HepG2 (cell line): ENCODE measurements at regions not wholly inside any gene's neighbourhood (a gene's known extent, or its start where the extent isn't known, plus 50 kb on each side); places are given as distances from the start of the nearest gene placed in this dataset.

ENCODE experiments used
- ATAC-seq: fragments of 200-7000 bp; cut with Tn5 transposase; 3 replicates; pipeline ENCODE4 v1.9.1; 2020; ENCODE audit warnings: mild to moderate bottlenecking, moderate library complexity
- BruUV-seq: library from RNA; stranded (reverse); fragments of 400-500 nt; replicated peaks from 2 replicates; lab custom pipeline; 2021; lab: Mats Ljungman, UMichigan
- CTCF ChIA-PET: fragments of 300-600 bp; formaldehyde crosslinking; extraction: SDS; loops from one replicate; lab custom pipeline; 2021; ENCODE audit warnings: low total read pairs, inconsistent platforms, low intra/inter-chr PET ratio; lab: Yijun Ruan, JAX
- POLR2A ChIA-PET: fragments of 350-600 bp; sonication (Branson Sonifier 250); formaldehyde crosslinking; loops from one replicate; lab custom pipeline; 2020; ENCODE audit warnings: antibody characterized with exemption, inconsistent platforms; lab: Yijun Ruan, JAX
- DNase-seq: peaks from one replicate; pipeline ENCODE4 v3.0.0-alpha.2; 2015; ENCODE audit warnings: low spot score
- FAIRE-seq: peaks from 3 replicates; lab custom pipeline; 2011; peaks lifted over from hg19 to GRCh38; lab: Jason Lieb, UNC
- H2AFZ ChIP-seq: one replicate; pipeline ENCODE4 v1.6.1; 2011; ENCODE audit warnings: low read length, inconsistent platforms
- H3K27ac ChIP-seq: fragments of 300-600 bp; 3 replicates; pipeline ENCODE4 v1.8.0; 2011; ENCODE audit warnings: mixed run types, mild to moderate bottlenecking, mixed read lengths, low read length, inconsistent platforms; ENCODE audit not compliant: insufficient read depth; ENCODE audit errors: extremely low read length
- H3K27me3 ChIP-seq, 2 experiments: fragments of 200-600 bp in 1 of 2; 2 replicates in 1 of 2; 3 replicates in 1 of 2; pipeline versions ENCODE4 v1.6.0 to v1.8.0; 2011; ENCODE audit warnings: low read length in 2 of 2, mild to moderate bottlenecking in 2 of 2, moderate library complexity in 2 of 2, inconsistent platforms in 1 of 2; ENCODE audit not compliant: insufficient read depth in 2 of 2, control insufficient read depth in 1 of 2
- H3K36me3 ChIP-seq, 2 experiments: fragments of 200-600 bp in 1 of 2; replicated peaks in 1 of 2; 2 replicates in 1 of 2; 3 replicates in 1 of 2; pipeline versions ENCODE4 v1.5.1 to v1.8.0; 2011; ENCODE audit warnings: low read length in 2 of 2, inconsistent platforms in 1 of 2; ENCODE audit not compliant: insufficient read depth in 2 of 2, control insufficient read depth in 1 of 2
- H3K4me1 ChIP-seq: 2 replicates; pipeline ENCODE4 v1.5.1; 2012; ENCODE audit warnings: low read length, inconsistent platforms; ENCODE audit not compliant: insufficient read depth
- H3K4me2 ChIP-seq: 2 replicates; pipeline ENCODE4 v1.6.0; 2011; ENCODE audit warnings: low read depth, low read length, inconsistent platforms
- H3K4me3 ChIP-seq, 3 experiments: fragments of 200-600 bp in 1 of 3; sonication (generic), shearing (Covaris generic) in 1 of 3; replicated peaks in 1 of 3; 2 replicates each; pipeline ENCODE4 v1.5.1; 2011 to 2016; ENCODE audit warnings: low read length in 3 of 3, inconsistent platforms in 2 of 3, low read depth in 2 of 3, mild to moderate bottlenecking in 2 of 3, control low read depth in 1 of 3, mixed read lengths in 1 of 3; ENCODE audit not compliant: insufficient read depth in 1 of 3
- H3K79me2 ChIP-seq: one replicate; pipeline ENCODE4 v1.6.1; 2011; ENCODE audit warnings: low read length, inconsistent platforms; ENCODE audit not compliant: insufficient read depth
- H3K9ac ChIP-seq: 2 replicates; pipeline ENCODE4 v1.6.0; 2011; ENCODE audit warnings: mild to moderate bottlenecking, low read depth, low read length, inconsistent platforms; ENCODE audit not compliant: insufficient read depth
- H3K9me3 ChIP-seq: 2 replicates; pipeline ENCODE4 v1.5.1; 2012; ENCODE audit warnings: mild to moderate bottlenecking, low read length
- H4K20me1 ChIP-seq: 2 replicates; pipeline ENCODE4 v1.6.0; 2011; ENCODE audit warnings: inconsistent platforms, mild to moderate bottlenecking, low read length, moderate library complexity; ENCODE audit not compliant: insufficient read depth
- PPARG ChIP-seq: conservative IDR thresholded peaks from 2 replicates; pipeline ENCODE4 v1.6.1; 2016; ENCODE audit warnings: missing biosample characterization, missing genetic modification reagents
- ZNF256 ChIP-seq: sonication (generic); formaldehyde crosslinking; conservative IDR thresholded peaks from 2 replicates; pipeline ENCODE4 v1.4.0; 2020; ENCODE audit warnings: missing genetic modification reagents
- ZNF720 ChIP-seq: sonication (generic); formaldehyde crosslinking; IDR thresholded peaks from 2 replicates; pipeline ENCODE4 v1.4.0; 2020; ENCODE audit warnings: missing genetic modification reagents
- WGBS: methylation state at CpG from one replicate; pipeline ENCODE4 v1.1.6; 2017; ENCODE audit warnings: low lambda C conversion rate; 5-methylcytosine and 5-hydroxymethylcytosine counted together
- in situ Hi-C: cut with HindIII; loops from 2 replicates; pipeline ENCODE4 v1.10.0; 2017; ENCODE audit warnings: low pct_unique_long_range_greater_than_20kb; ENCODE audit not compliant: extremely low pct_ligation_motif_present
- intact Hi-C: fragments of 100-400 bp; cut with micrococcal nuclease; formaldehyde crosslinking; loops from one replicate; pipeline ENCODE4 v1.10.0; 2022; ENCODE audit not compliant: unreplicated experiment

DNA sequence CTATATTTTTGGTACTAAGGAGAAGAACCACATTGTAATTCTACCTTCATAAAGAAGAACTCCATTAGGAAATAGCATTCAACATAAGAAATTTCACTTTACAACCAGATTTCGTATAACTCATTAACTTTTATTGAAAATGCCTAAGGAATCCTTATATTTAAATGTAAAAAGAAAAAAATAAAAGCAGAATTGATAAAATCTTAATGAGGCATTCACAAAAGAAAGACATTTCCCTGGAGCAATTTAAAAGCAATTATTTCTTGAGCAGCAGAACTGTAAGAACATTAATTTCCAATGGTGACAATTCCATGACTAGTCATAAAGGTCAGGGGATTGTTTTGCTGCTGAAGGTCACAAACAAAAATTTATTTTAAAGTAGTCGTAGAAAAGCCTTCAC, 1192.8 kb upstream of the TMEM132C start:
- DNase-seq (no peak), FAIRE-seq (no peak), ATAC-seq (no peak)
- H3K4me2 ChIP-seq, result no peak overlapping the region
- H3K27ac ChIP-seq, result no peak overlapping the region
- POLR2A ChIA-PET, result no interaction called here
- TF ChIP-seq ZNF256 (CRISPR knock-in tag) (no peak), ZNF720 (no peak)
- H3K9me3 ChIP-seq, result peaks cover 6% of the 10 kb centered on the region; the same call in 1 of the 2 replicates
- H4K20me1 ChIP-seq, result no peaks in the 10 kb centered on the region
- no peak overlapping the region for H3K9ac ChIP-seq
- H3K36me3 ChIP-seq, result no peaks in the 10 kb centered on the region
- in situ Hi-C loops, result no loop called here
- WGBS, result 2% methylated on average over 2 of the region's 2 CpGs
- H3K4me3 ChIP-seq, result no peak overlapping the region
- no peaks in the 10 kb centered on the region for H3K27me3 ChIP-seq
- intact Hi-C loops, result no loop called here
- no peaks in the 10 kb centered on the region for H3K79me2 ChIP-seq
- H2AFZ ChIP-seq, result no peak overlapping the region
- CTCF ChIA-PET, result no interaction called here
- H3K4me1 ChIP-seq, result no peaks in the 10 kb centered on the region
- no TSS peak for BruUV-seq

DNA sequence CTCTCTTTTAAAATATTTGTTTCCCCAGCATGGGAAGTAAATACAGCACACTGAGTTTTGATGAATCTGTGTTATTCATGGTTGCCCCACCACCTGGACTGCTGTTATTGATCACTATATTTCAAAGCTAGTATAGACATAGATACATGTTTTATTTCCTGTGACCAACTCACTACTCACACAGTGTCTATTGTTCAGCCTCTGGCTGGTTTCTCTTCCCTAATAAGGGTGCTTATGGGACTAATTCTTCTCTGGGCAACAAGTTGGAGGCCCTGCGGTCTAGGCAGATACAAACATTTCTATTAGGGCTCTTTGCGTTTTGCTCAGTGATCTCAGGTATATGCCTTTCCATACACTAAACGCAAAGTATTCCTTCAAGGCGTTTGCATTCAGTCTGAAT, 1191.0 kb upstream of the TMEM132C start:
- BruUV-seq, result no TSS peak
- intact Hi-C loops, result no loop called here

More for the DNA sequence above, 1191.0 kb upstream of the TMEM132C start:
- WGBS, result 12% methylated on average over 4 of the region's 4 CpGs
- no peak for TF ChIP-seq PPARG (CRISPR knock-in tag)
- no peak overlapping the region for H3K9ac ChIP-seq
- CTCF ChIA-PET, result no interaction called here
- H2AFZ ChIP-seq, result no peak overlapping the region
- H3K36me3 ChIP-seq, result no peaks in the 10 kb centered on the region
- no peaks in the 10 kb centered on the region for H3K27me3 ChIP-seq
- no peak overlapping the region for H3K4me3 ChIP-seq
- no peak for FAIRE-seq
- no peak for DNase-seq
- peaks cover 11% of the 10 kb centered on the region; the same call in 1 of the 2 replicates for H3K9me3 ChIP-seq
- no peak overlapping the region for H3K4me2 ChIP-seq
- no peaks in the 10 kb centered on the region for H3K79me2 ChIP-seq
- in situ Hi-C loops, result no loop called here
- POLR2A ChIA-PET, result no interaction called here
- H4K20me1 ChIP-seq, result no peaks in the 10 kb centered on the region
- no peaks in the 10 kb centered on the region for H3K4me1 ChIP-seq
- no peak overlapping the region for H3K27ac ChIP-seq
- ATAC-seq, result no peak
